ENCODE measurements at regions not wholly inside any gene's neighbourhood (a gene's known extent, or its start where the extent isn't known, plus 50 kb on each side); places are given as distances from the start of the nearest gene placed in this dataset.

GRCh38 chr2:106954304-106954703, 68.3 kb upstream of the ST6GAL2 start:
- Histone ChIP-seq H2AFZ (ENCODE audit: low read length) (no peak overlapping the region), H3K79me2 (ENCODE audit: insufficient read depth, low read depth, low read length) (no peaks in the 10 kb centered on the region), H3K36me3 (ENCODE audit: insufficient read depth, low read length) (no peaks in the 10 kb centered on the region), H3K4me3 (ENCODE audit: low read depth, low read length, poor library complexity, severe bottlenecking) (no peak overlapping the region), H4K20me1 (ENCODE audit: insufficient read depth, low read length) (no peaks in the 10 kb centered on the region), H3K9me2 (ENCODE audit: insufficient read depth, low read length) (no peaks in the 10 kb centered on the region), H3K27ac (ENCODE audit: low read depth, low read length, poor library complexity, severe bottlenecking) (no peak overlapping the region), H3K4me1 (ENCODE audit: insufficient read depth, low read length, poor library complexity, severe bottlenecking) (no peaks in the 10 kb centered on the region), H3K9me3 (ENCODE audit: low read length) (no peaks in the 10 kb centered on the region), H3K4me2 (ENCODE audit: low read length) (no peak overlapping the region)
- POLR2A ChIA-PET = no interaction called here
- no peak for DNase-seq (ENCODE audit: low spot score)
- intact Hi-C loops (cut with micrococcal nuclease; ENCODE audit: unreplicated experiment) = no loop called here
- no TSS peak for BruUV-seq (replicated peaks)
- CTCF ChIA-PET (ENCODE audit: unreplicated experiment) = no interaction called here
- no peak for TF ChIP-seq EZH2phosphoT487 (IDR thresholded peaks at IDR 0.05; ENCODE audit: borderline replicate concordance, low read depth, low read length)
- TF ChIP-seq, protein P1, sequence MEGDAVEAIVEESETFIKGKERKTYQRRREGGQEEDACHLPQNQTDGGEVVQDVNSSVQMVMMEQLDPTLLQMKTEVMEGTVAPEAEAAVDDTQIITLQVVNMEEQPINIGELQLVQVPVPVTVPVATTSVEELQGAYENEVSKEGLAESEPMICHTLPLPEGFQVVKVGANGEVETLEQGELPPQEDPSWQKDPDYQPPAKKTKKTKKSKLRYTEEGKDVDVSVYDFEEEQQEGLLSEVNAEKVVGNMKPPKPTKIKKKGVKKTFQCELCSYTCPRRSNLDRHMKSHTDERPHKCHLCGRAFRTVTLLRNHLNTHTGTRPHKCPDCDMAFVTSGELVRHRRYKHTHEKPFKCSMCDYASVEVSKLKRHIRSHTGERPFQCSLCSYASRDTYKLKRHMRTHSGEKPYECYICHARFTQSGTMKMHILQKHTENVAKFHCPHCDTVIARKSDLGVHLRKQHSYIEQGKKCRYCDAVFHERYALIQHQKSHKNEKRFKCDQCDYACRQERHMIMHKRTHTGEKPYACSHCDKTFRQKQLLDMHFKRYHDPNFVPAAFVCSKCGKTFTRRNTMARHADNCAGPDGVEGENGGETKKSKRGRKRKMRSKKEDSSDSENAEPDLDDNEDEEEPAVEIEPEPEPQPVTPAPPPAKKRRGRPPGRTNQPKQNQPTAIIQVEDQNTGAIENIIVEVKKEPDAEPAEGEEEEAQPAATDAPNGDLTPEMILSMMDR (conservative IDR thresholded peaks at IDR 0.05; ENCODE audit: low read length) = no peak

DNA sequence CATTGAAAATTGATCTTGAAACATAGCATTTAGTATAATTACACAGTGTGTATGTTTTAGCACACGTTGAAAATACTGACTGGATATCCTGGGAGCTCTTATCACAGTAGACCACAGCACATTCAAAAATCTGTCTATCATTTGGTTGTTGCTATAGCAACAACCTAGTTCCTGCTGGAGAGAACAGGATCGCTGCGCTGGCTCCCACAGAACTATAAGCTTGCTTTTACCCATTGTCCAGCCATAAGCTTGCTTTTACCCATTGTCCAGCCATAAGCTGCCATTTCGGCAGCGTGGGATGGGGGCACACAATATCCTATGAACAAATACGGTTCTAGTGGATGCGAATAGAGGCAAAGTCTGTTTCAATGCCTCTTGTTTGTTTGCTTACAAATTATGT, 70.4 kb upstream of the ST6GAL2 start:
- Histone ChIP-seq H2AFZ (ENCODE audit: low read length) (no peak overlapping the region), H3K79me2 (ENCODE audit: insufficient read depth, low read depth, low read length) (no peaks in the 10 kb centered on the region), H3K9me2 (ENCODE audit: insufficient read depth, low read length) (no peaks in the 10 kb centered on the region), H3K4me2 (ENCODE audit: low read length) (no peak overlapping the region), H3K36me3 (ENCODE audit: insufficient read depth, low read length) (no peaks in the 10 kb centered on the region), H3K27ac (ENCODE audit: low read depth, low read length, poor library complexity, severe bottlenecking) (no peak overlapping the region), H3K4me3 (ENCODE audit: low read depth, low read length, poor library complexity, severe bottlenecking) (no peak overlapping the region), H3K9me3 (ENCODE audit: low read length) (no peaks in the 10 kb centered on the region), H3K4me1 (ENCODE audit: insufficient read depth, low read length, poor library complexity, severe bottlenecking) (no peaks in the 10 kb centered on the region), H4K20me1 (ENCODE audit: insufficient read depth, low read length) (no peaks in the 10 kb centered on the region)
- no TSS peak for BruUV-seq (replicated peaks)
- intact Hi-C loops (cut with micrococcal nuclease; ENCODE audit: unreplicated experiment) = no loop called here
- TF ChIP-seq, protein P1 (conservative IDR thresholded peaks at IDR 0.05; ENCODE audit: low read length) = no peak
- no peak for TF ChIP-seq EZH2phosphoT487 (IDR thresholded peaks at IDR 0.05; ENCODE audit: borderline replicate concordance, low read depth, low read length)
- CTCF ChIA-PET (ENCODE audit: unreplicated experiment) = no interaction called here
- DNase-seq (ENCODE audit: low spot score) = no peak
- POLR2A ChIA-PET = no interaction called here

DNA sequence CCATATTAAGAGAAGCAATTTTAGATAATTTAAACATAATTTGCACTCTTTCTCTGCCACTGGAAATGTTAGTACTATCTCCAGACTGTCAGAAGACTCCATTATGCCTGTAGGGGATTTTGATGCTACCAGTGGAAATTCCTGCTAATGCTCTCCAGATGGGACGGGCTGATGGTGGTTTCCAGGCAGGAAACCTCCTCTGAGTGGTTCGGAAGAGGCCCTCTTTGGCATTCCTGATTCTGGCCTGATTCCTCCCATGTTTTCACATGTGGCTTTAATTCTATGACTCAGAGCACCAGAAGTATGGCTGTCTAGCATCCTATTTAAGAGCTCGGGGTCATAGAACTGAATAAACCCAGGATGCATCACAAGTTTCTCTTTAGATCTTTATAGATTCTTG, 70.9 kb upstream of the ST6GAL2 start:
- Histone ChIP-seq H3K4me3 (ENCODE audit: low read depth, low read length, poor library complexity, severe bottlenecking) (no peak overlapping the region), H3K79me2 (ENCODE audit: insufficient read depth, low read depth, low read length) (no peaks in the 10 kb centered on the region), H3K4me2 (ENCODE audit: low read length) (no peak overlapping the region), H3K9me3 (ENCODE audit: low read length) (no peaks in the 10 kb centered on the region), H3K36me3 (ENCODE audit: insufficient read depth, low read length) (no peaks in the 10 kb centered on the region), H3K9me2 (ENCODE audit: insufficient read depth, low read length) (no peaks in the 10 kb centered on the region), H2AFZ (ENCODE audit: low read length) (no peak overlapping the region), H4K20me1 (ENCODE audit: insufficient read depth, low read length) (no peaks in the 10 kb centered on the region), H3K27ac (ENCODE audit: low read depth, low read length, poor library complexity, severe bottlenecking) (no peak overlapping the region), H3K4me1 (ENCODE audit: insufficient read depth, low read length, poor library complexity, severe bottlenecking) (no peaks in the 10 kb centered on the region)
- no TSS peak for BruUV-seq (replicated peaks)
- ChIA-PET CTCF (ENCODE audit: unreplicated experiment) (no interaction called here), POLR2A (no interaction called here)
- DNase-seq (ENCODE audit: low spot score) = no peak
- intact Hi-C loops (cut with micrococcal nuclease; ENCODE audit: unreplicated experiment) = no loop called here
- TF ChIP-seq EZH2phosphoT487 (IDR thresholded peaks at IDR 0.05; ENCODE audit: borderline replicate concordance, low read depth, low read length) = no peak
- TF ChIP-seq, protein P1 (conservative IDR thresholded peaks at IDR 0.05; ENCODE audit: low read length) = no peak
